ENCODE measurements at regions not wholly inside any gene's neighbourhood (a gene's known extent, or its start where the extent isn't known, plus 50 kb on each side); places are given as distances from the start of the nearest gene placed in this dataset.

DNA sequence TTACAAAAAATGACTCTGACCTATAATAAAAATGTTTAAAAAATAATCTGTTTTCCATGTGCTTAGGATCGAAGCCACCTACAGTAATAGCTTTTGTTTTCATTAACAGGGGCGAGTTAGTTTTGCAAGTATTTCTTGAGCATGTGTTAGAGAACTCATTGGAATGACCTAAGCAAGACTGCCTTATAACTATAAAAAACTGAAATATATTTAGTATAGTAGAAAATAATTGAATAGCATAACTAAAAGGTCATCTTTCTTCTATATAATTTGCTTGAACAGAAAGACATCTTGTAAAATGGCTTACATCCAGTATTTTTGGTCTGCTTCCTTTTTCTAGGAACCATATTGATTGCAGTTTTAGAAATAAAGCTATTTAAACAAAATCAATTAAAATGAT lies 241.5 kb upstream of the NRIP1 start:
- Histone ChIP-seq H3K27ac (ENCODE audit: insufficient read length, low read depth, low read length) (no peak overlapping the region), H3K27me3 (ENCODE audit: insufficient read depth, low read length) (no peaks in the 10 kb centered on the region), H3K79me1 (ENCODE audit: insufficient read depth, low read depth, low read length, poor library complexity, severe bottlenecking) (no peaks in the 10 kb centered on the region), H3K4me1 (ENCODE audit: insufficient read depth, low read length) (peaks cover 2% of the 10 kb centered on the region; the same call in 1 of the 2 replicates), H3K23ac (ENCODE audit: insufficient read length, low read depth, low read length) (no peak overlapping the region), H2BK20ac (ENCODE audit: low read depth, low read length, poor library complexity, severe bottlenecking) (no peak overlapping the region), H3K56ac (ENCODE audit: insufficient read length, low read depth, low read length) (no peak overlapping the region), H3K4ac (ENCODE audit: low read depth, low read length) (no peak overlapping the region), H3K14ac (ENCODE audit: insufficient read depth, low read length) (no peak overlapping the region), H2BK12ac (ENCODE audit: insufficient read length, low read depth, low read length) (no peak overlapping the region), H3K79me2 (ENCODE audit: insufficient read depth, low read length) (no peaks in the 10 kb centered on the region), H3K9ac (ENCODE audit: extremely low read depth, insufficient read length, low read length) (no peak overlapping the region), H2AK5ac (ENCODE audit: insufficient read length, low read length) (no peak overlapping the region), H4K8ac (replicated peaks; ENCODE audit: insufficient read length, low read depth, low read length) (no peak overlapping the region), H3K4me2 (ENCODE audit: insufficient read depth, insufficient read length, low read length) (no peak overlapping the region), H4K20me1 (ENCODE audit: control insufficient read depth, insufficient read depth, insufficient read length) (no peaks in the 10 kb centered on the region), H2BK120ac (ENCODE audit: low read depth, low read length, poor library complexity, severe bottlenecking) (no peak overlapping the region), H3T11ph (ENCODE audit: low read length) (no peak overlapping the region), H3K23me2 (ENCODE audit: insufficient read length, low read depth, low read length, poor library complexity, severe bottlenecking) (no peaks in the 10 kb centered on the region), H3K18ac (ENCODE audit: insufficient read length, low read depth, low read length) (no peak overlapping the region), H2BK5ac (ENCODE audit: insufficient read length, low read length) (no peak overlapping the region), H3K9me3 (ENCODE audit: control insufficient read depth, low read depth, low read length) (peaks cover 7% of the 10 kb centered on the region), H2AFZ (ENCODE audit: low read length) (no peak overlapping the region), H4K91ac (ENCODE audit: insufficient read length, low read depth, low read length) (no peak overlapping the region), H2BK15ac (ENCODE audit: low read depth, low read length) (no peak overlapping the region), H4K5ac (ENCODE audit: insufficient read length, low read depth, low read length) (no peak overlapping the region)
- no peak for DNase-seq
- Mint-ChIP-seq H3K9me3 (peaks cover 8% of the 10 kb centered on the region in 2 experiments), H3K4me1 (peaks cover 8 to 10% of the 10 kb centered on the region in 2 experiments), H3K27ac (no peak overlapping the region), H3K27me3 (ENCODE audit: low read depth) (no peaks in the 10 kb centered on the region), H3K36me3 (ENCODE audit: insufficient read depth in 1 of 3, low read depth in 3 of 3) (peaks cover 6 to 14% (median 8%) of the 10 kb centered on the region in 3 experiments; a peak in 5 of 7 replicates), H3K4me3 (no peak overlapping the region)
- WGBS (ENCODE audit: extremely low coverage, insufficient read length, low lambda C conversion rate) = no CpG with 5 or more reads among the region's 2 CpGs
- TF ChIP-seq CTCF (conservative IDR thresholded peaks at IDR 0.05) = no peak
